ENCODE measurements at regions not wholly inside any gene's neighbourhood (a gene's known extent, or its start where the extent isn't known, plus 50 kb on each side); places are given as distances from the start of the nearest gene placed in this dataset.

DNA sequence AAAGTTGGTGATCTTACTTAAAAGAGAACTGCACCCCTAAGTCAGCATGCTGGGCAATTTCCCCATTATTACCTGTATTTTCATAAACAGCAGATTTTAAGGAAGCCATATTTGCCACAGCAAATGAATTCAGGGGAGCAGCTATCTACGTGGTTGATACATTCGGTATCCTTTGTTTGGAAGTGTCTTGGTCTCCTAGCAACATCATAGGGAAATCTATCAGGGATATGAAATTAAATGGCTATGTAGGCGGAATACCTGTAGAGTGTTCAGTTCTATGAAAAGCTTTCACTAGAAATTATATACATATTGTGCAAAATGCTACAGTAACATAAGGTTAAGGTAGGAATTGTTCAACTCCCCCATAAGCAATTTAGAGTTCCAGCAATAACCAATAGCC is 157.2 kb upstream of the EMCN start:
- intact Hi-C loops (cut with DNase I): no loop called here
- H3K36me3 ChIP-seq: no peaks in the 10 kb centered on the region
- H3K27ac ChIP-seq: no peak overlapping the region
- no peak overlapping the region for H3K4me3 ChIP-seq
- DNase-seq (no peak), ATAC-seq (no peak), FAIRE-seq (no peak)
- H3K9me3 ChIP-seq: no peaks in the 10 kb centered on the region
- WGBS, 2 donors: 77 to 89% methylated on average over 3 of the region's 3 CpGs
- no peaks in the 10 kb centered on the region for H3K27me3 ChIP-seq
- peaks cover 0 to 5% (median 0%) of the 10 kb centered on the region in 3 donors for H3K4me1 ChIP-seq
- TF ChIP-seq CTCF (IDR thresholded peaks at IDR 0.05): no peak

- FAIRE-seq (no peak), ATAC-seq (peak in 3 of 4 donors; percentile 53 to 71 (median 59)), DNase-seq (no peak)
- Histone ChIP-seq H3K4me1 (peaks cover 0 to 10% (median 0%) of the 10 kb centered on the region in 3 donors), H3K4me3 (no peak overlapping the region), H3K9me3 (no peaks in the 10 kb centered on the region), H3K36me3 (no peaks in the 10 kb centered on the region), H3K27ac (no peak overlapping the region), H3K27me3 (no peaks in the 10 kb centered on the region)
- intact Hi-C loops (cut with DNase I): no loop called here
- no peak for TF ChIP-seq CTCF (IDR thresholded peaks at IDR 0.05)
These were observed 139.4 kb upstream of the EMCN start for GRCh38 chr4:100657187-100657586.

- H3K9me3 ChIP-seq: no peaks in the 10 kb centered on the region
- H3K27me3 ChIP-seq: no peaks in the 10 kb centered on the region
- ATAC-seq: peak; percentile 79 to 93 (median 90)
- 17 to 21% methylated on average over 3 of the region's 3 CpGs for WGBS, 2 donors
- peak overlapping the region in 3 of 4 donors; percentile 6 to 22 (median 19) for H3K27ac ChIP-seq
- FAIRE-seq: no peak
- peak in 3 of 6 donors; percentile 14 to 48 (median 33) for DNase-seq
- intact Hi-C loops (cut with DNase I): no loop called here
- H3K36me3 ChIP-seq: no peaks in the 10 kb centered on the region
- no peak for TF ChIP-seq CTCF (IDR thresholded peaks at IDR 0.05)
- peaks cover 9 to 44% (median 24%) of the 10 kb centered on the region in 3 donors for H3K4me1 ChIP-seq
- no peak overlapping the region for H3K4me3 ChIP-seq
These were observed 133.8 kb upstream of the EMCN start for GRCh38 chr4:100651499-100652175.

- Histone ChIP-seq H3K36me3 (no peaks in the 10 kb centered on the region), H3K4me3 (no peak overlapping the region), H3K27ac (no peak overlapping the region), H3K4me1 (peaks cover 9 to 44% (median 24%) of the 10 kb centered on the region in 3 donors), H3K27me3 (no peaks in the 10 kb centered on the region), H3K9me3 (no peaks in the 10 kb centered on the region)
- DNase-seq (no peak), ATAC-seq (no peak), FAIRE-seq (no peak)
- WGBS, 2 donors: 82 to 83% methylated on average over 1 of the region's 1 CpG
- TF ChIP-seq CTCF (IDR thresholded peaks at IDR 0.05): no peak
- intact Hi-C loops (cut with DNase I): no loop called here
These were observed 131.6 kb upstream of the EMCN start for GRCh38 chr4:100649417-100649816.

GRCh38 chr4:100644150-100644549 is 126.3 kb upstream of the EMCN start:
- Histone ChIP-seq H3K27ac (no peak overlapping the region), H3K4me1 (peaks cover 4 to 18% (median 11%) of the 10 kb centered on the region in 3 donors), H3K9me3 (no peaks in the 10 kb centered on the region), H3K4me3 (no peak overlapping the region), H3K36me3 (no peaks in the 10 kb centered on the region), H3K27me3 (no peaks in the 10 kb centered on the region)
- no peak for FAIRE-seq
- 83 to 89% methylated on average over 3 of the region's 3 CpGs for WGBS, 2 donors
- no peak for DNase-seq
- intact Hi-C loops (cut with DNase I): no loop called here
- no peak for ATAC-seq
- TF ChIP-seq CTCF (IDR thresholded peaks at IDR 0.05): no peak
